GM12874 (cell line): ENCODE measurements at regions not wholly inside any gene's neighbourhood (a gene's known extent, or its start where the extent isn't known, plus 50 kb on each side); places are given as distances from the start of the nearest gene placed in this dataset.

Source experiments
- CTCF ChIP-seq: IDR thresholded peaks from 2 replicates; pipeline ENCODE4 v1.5.1; 2011; ENCODE audit warnings: low read depth, mild to moderate bottlenecking, control low read depth, low read length, moderate library complexity; ENCODE audit not compliant: insufficient read depth

DNA sequence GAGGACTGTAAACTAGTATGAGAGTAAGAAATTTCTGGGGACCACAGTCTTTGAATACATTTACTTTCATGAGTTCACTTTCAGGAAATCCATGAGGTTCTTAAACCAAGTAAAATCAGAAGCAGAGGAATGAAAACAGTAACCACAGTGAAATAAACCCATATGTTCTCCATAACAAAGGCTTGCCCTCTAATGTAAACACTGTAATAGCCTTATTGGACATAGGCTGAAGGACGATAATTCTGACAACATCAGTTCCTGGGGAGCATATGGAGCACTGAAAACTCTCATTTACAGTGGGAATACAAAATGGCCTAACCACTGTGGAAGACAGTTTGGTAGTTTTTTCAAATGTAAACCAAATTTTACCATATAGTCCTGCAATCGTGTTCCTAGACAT lies 965.8 kb downstream of the NSUN3 start:
- TF ChIP-seq CTCF: no peak

- no peak for TF ChIP-seq CTCF
These were observed 966.8 kb downstream of the NSUN3 start for GRCh38 chr3:95029644-95030043.

GRCh38 chr3:95036526-95037021 lies 973.7 kb downstream of the NSUN3 start:
- TF ChIP-seq CTCF: no peak

- no peak for TF ChIP-seq CTCF
These were observed 974.2 kb downstream of the NSUN3 start for GRCh38 chr3:95037097-95037496.

DNA sequence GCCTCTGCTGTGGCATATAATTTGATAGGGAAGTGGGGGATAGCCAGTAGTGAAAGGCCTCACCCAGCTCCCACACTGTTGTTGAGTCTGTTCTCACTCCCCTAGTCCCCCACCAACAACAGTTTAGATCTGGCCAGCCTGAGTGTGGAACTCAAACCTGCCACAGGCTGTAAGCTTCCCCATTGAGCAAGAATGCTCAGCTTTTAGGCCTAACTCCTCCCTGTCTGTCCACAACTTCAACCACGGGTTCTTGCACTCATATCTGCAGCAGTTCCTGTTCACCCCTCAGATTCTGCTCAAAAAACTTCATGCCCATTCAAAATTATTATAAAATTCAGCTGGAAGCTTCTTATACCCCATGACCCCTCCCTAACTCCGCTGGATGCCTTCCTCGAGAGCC lies 975.1 kb downstream of the NSUN3 start:
- TF ChIP-seq CTCF: no peak

GRCh38 chr3:95044101-95044500 lies 981.2 kb downstream of the NSUN3 start:
- no peak for TF ChIP-seq CTCF

- TF ChIP-seq CTCF: no peak
These were observed 985.7 kb downstream of the NSUN3 start for GRCh38 chr3:95048564-95048963.

DNA sequence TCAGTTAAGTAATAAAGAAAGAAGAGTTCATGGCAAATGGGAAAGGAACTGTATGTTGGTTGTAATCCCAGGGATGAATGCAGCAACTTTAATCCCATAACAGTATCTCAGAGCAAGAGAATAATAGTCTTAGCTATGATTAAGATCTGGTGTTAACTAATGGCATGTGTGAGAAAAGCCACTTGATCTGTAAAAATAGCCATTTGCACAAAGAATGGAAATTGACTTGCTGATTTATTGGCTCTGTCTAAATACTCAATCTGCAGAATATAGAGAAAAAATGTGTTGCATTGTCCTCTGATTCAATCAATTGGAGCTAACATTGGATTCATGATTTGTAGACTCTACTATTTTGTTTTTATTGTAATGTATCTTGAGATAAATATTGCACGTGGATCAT lies 987.0 kb downstream of the NSUN3 start:
- TF ChIP-seq CTCF: no peak
